Heart right ventricle (tissue), 16 donors: ENCODE measurements at regions not wholly inside any gene's neighbourhood (a gene's known extent, or its start where the extent isn't known, plus 50 kb on each side); places are given as distances from the start of the nearest gene placed in this dataset.

Source experiments
- ATAC-seq, 8 donors: fragments of 200-7000 bp; cut with Tn5 transposase; one replicate each; pipeline ENCODE4 v1.9.1; 2020; ENCODE audit warnings: mild to moderate bottlenecking in 8 of 8, moderate library complexity in 8 of 8, moderate number of reproducible peaks in 1 of 8
- DNase-seq, 2 donors: peaks; one replicate each; pipeline ENCODE4 v3.0.0-alpha.2; 2020
- H3K27ac ChIP-seq, 10 donors: fragments of 200-600 bp; sonication (generic) in 2 of 10; one replicate each; pipeline versions ENCODE4 v1.5.0 to v1.8.0; 2020 to 2022; ENCODE audit warnings: mild to moderate bottlenecking in 3 of 10
- H3K27me3 ChIP-seq, 7 donors: fragments of 200-600 bp; one replicate each; pipeline ENCODE4 v1.8.0; 2021 to 2022; ENCODE audit warnings: mild to moderate bottlenecking in 2 of 7
- H3K36me3 ChIP-seq, 9 donors: fragments of 200-600 bp; sonication (generic) in 1 of 9; one replicate each; pipeline versions ENCODE4 v1.5.0 to v1.8.0; 2020 to 2022; ENCODE audit warnings: mild to moderate bottlenecking in 2 of 9
- H3K4me1 ChIP-seq, 9 donors: fragments of 200-600 bp; sonication (generic) in 1 of 9; one replicate each; pipeline versions ENCODE4 v1.5.0 to v1.8.0; 2020 to 2022; ENCODE audit warnings: mild to moderate bottlenecking in 4 of 9
- H3K4me3 ChIP-seq, 10 donors: fragments of 200-600 bp; sonication (generic) in 2 of 10; one replicate each; pipeline versions ENCODE4 v1.5.0 to v1.8.0; 2020 to 2022; ENCODE audit warnings: mild to moderate bottlenecking in 7 of 10, moderate library complexity in 2 of 10
- H3K9me3 ChIP-seq, 11 donors: fragments of 200-600 bp in 10 of 11; sonication (generic) in 2 of 11; one replicate each; pipeline versions ENCODE4 v1.5.0 to v1.8.0; 2013 to 2022; ENCODE audit warnings: mild to moderate bottlenecking in 2 of 11, control low read depth in 1 of 11, moderate library complexity in 1 of 11
- CTCF ChIP-seq, 9 donors: fragments of 200-600 bp; sonication (generic) in 2 of 9; IDR thresholded peaks; one replicate each; pipeline versions ENCODE4 v1.5.0 to v1.8.0; 2021 to 2022; ENCODE audit warnings: antibody characterized with exemption in 9 of 9, mild to moderate bottlenecking in 5 of 9, moderate library complexity in 1 of 9
- WGBS, 2 donors: extraction: QIAGEN DNeasy Blood & Tissue Kit; methylation state at CpG; one replicate each; pipeline ENCODE4 v1.1.7; 2013; ENCODE audit warnings: inconsistent platforms in 1 of 2; 5-methylcytosine and 5-hydroxymethylcytosine counted together
- intact Hi-C, 10 donors: fragments of 100-400 bp; cut with DNase I; formaldehyde crosslinking; loops; one replicate each; pipeline versions ENCODE4 v1.11.1 to v1.14.2; 2022
- donor health status: Arrhythmogenic right ventricular cardiomyopathy.
- donor health status: ischemic (EF 13 %, LVEDD 7.1; RV severe dilation, severe dysfunction).
- donor health status: healthy with polysubstance abuse.
- donor health status: DM: no; HTN: yes; CAD: no.
- donor health status: DM: no; HTN: no; CAD: no.
- donor health status: ischemic (EF 25% LVEDD 6.9; RV normal size, moderate dysfunction).
- donor health status: ischemic (EF 25% LVEDD 5.7; RV mildly dilated, moderate dysfunction).
- donor health status: healthy.
- donor health status: DM: yes; HTN: yes; CAD: no.
- donor health status: Ischemic cardiomyopathy.
- donor health status: ischemic (EF 35%, LVEDD 5.7; RV mildly dilated, moderate dysfunction).
- donor health status: nonischemic (EF 11% LVEDD 7.7; RV severe dilation, severe dysfunction).
- donor health status: DM: yes; HTN: yes; CAD: no.
- donor health status: PGD.
- donor health status: ischemic (EF 29% LVEDD 5.4; RV normal size, mild dysfunction).
- donor health status: nonischemic (EF 23%, LVEDD 6.1; RV moderate dilation, normal function).

GRCh38 chr2:21412944-21413443 is 289.2 kb downstream of the TDRD15 start:
- no peak for ATAC-seq
- no peak for DNase-seq
- intact Hi-C loops, result no loop called here
- H3K36me3 ChIP-seq, result no peaks in the 10 kb centered on the region
- H3K4me3 ChIP-seq, result no peak overlapping the region
- H3K27me3 ChIP-seq, result no peaks in the 10 kb centered on the region
- H3K27ac ChIP-seq, result no peak overlapping the region
- no peak for TF ChIP-seq CTCF (IDR thresholded peaks at IDR 0.05)
- no peaks in the 10 kb centered on the region for H3K9me3 ChIP-seq
- H3K4me1 ChIP-seq, result no peaks in the 10 kb centered on the region
- 71 to 78% methylated on average over 4 of the region's 4 CpGs for WGBS, 2 donors

GRCh38 chr2:21415234-21415633 is 291.5 kb downstream of the TDRD15 start:
- WGBS, 2 donors, result 57 to 69% methylated on average over 3 of the region's 3 CpGs
- ATAC-seq (no peak), DNase-seq (no peak)
- Histone ChIP-seq H3K27me3 (no peaks in the 10 kb centered on the region), H3K4me1 (no peaks in the 10 kb centered on the region), H3K4me3 (no peak overlapping the region), H3K36me3 (no peaks in the 10 kb centered on the region), H3K27ac (no peak overlapping the region), H3K9me3 (no peaks in the 10 kb centered on the region)
- no peak for TF ChIP-seq CTCF (IDR thresholded peaks at IDR 0.05)
- intact Hi-C loops, result no loop called here

- H3K27me3 ChIP-seq, result no peaks in the 10 kb centered on the region
- no peak for ATAC-seq
- H3K4me1 ChIP-seq, result no peaks in the 10 kb centered on the region
- no peaks in the 10 kb centered on the region for H3K36me3 ChIP-seq
- no peaks in the 10 kb centered on the region for H3K9me3 ChIP-seq
- H3K4me3 ChIP-seq, result no peak overlapping the region
- intact Hi-C loops, result no loop called here
- DNase-seq, result no peak
- TF ChIP-seq CTCF (IDR thresholded peaks at IDR 0.05), result no peak
- no peak overlapping the region for H3K27ac ChIP-seq
These were observed 292.5 kb downstream of the TDRD15 start for GRCh38 chr2:21416226-21416625.

GRCh38 chr2:21418456-21418855 is 294.7 kb downstream of the TDRD15 start:
- Histone ChIP-seq H3K9me3 (no peaks in the 10 kb centered on the region), H3K27ac (no peak overlapping the region), H3K4me1 (no peaks in the 10 kb centered on the region), H3K4me3 (no peak overlapping the region), H3K27me3 (no peaks in the 10 kb centered on the region), H3K36me3 (no peaks in the 10 kb centered on the region)
- WGBS, 2 donors, result 68 to 69% methylated on average over 4 of the region's 4 CpGs
- DNase-seq, result no peak
- intact Hi-C loops, result no loop called here
- no peak for TF ChIP-seq CTCF (IDR thresholded peaks at IDR 0.05)
- ATAC-seq, result no peak
